IPS-NIHi11 (cell line): ENCODE measurements at regions not wholly inside any gene's neighbourhood (a gene's known extent, or its start where the extent isn't known, plus 50 kb on each side); places are given as distances from the start of the nearest gene placed in this dataset.

Experiments
- DNase-seq: peaks from one replicate; pipeline ENCODE4 v3.0.0; 2012; ENCODE audit warnings: mixed read lengths, low spot score

DNA sequence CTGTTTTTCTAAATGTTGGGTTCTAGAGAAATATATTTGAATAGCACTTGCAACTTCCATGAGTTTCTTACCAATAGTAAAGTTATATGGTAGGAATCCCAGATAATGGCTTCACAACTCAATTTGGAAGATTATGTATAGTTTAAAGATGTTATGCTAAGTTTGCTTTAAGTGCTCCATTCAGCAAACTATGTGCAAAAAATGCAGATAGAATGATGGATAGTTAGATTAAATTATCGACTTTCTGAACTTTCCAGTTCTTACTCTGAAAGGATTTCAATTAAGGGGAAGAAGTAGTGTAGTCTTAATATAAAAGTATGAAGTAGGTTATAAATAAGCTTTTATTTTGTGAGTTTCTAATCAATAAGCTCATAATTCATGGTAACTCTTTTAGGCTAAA lies 60.7 kb upstream of the NFKB1 start:
- DNase-seq, result no peak

DNA sequence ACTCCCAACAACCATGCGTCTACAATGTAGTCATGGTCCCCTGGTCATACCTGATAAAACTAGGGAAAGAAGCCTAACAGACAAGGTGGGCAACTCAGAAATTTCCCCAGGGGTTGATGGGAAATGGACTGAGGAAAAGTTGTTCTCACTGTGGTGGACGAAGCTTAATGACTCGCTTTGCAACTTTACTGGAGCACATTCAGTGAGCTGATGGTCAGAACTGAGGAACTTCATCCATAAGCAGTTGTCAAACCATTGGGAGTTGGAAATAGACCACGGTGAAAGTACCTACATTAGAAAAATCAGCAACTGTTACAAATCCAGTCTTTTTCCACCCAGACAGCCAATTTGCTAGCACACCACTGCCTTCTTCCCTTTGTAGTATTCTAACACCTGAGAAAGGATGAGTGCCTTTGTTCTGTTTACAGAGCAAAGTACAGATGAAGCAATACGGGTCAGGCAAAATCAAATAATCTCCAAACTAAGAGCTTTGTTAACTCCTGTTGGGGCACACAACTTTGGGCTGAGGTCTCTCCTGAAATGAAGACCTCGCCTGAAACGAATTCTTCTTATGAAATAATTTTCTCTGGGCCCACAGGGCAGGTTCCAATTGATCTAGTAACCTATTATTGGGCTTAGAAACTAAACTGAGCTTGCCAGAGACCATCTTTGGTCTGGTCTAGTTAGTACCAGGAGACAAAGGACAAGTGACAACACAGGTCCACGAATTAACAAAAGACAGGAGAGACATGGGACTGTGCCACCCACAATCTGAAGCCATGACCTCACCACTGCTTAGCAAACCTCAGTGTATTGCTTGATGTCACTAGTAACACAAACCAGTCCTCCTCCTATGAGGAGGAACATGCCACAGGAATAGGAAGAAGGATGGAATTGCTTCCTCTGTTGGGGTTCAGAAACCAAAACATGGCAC lies 58.9 kb upstream of the NFKB1 start:
- no peak for DNase-seq

- DNase-seq, result no peak
Measured at GRCh38 chr4:102444752-102445151, 56.4 kb upstream of the NFKB1 start.

GRCh38 chr4:102445213-102445612 lies 55.9 kb upstream of the NFKB1 start:
- DNase-seq, result no peak

DNA sequence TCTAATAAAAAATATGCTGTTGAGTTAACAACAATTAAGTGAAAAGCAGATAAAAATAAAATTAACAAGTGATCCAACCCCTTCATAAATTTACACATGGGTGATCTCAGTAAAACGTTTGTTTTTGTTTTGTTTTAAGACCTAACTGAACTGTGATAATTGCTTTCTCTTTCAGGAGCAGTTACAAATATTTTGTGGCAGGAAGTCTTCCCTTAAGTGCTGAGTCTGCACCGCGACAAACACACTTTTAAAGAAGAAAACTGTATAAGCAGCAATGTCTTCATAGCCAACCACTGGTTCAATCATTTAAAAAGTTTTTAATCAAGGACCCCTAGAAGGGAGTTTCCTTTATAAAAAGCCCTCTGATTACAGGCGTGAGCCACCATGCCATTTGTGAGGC lies 53.7 kb upstream of the NFKB1 start:
- no peak for DNase-seq

DNA sequence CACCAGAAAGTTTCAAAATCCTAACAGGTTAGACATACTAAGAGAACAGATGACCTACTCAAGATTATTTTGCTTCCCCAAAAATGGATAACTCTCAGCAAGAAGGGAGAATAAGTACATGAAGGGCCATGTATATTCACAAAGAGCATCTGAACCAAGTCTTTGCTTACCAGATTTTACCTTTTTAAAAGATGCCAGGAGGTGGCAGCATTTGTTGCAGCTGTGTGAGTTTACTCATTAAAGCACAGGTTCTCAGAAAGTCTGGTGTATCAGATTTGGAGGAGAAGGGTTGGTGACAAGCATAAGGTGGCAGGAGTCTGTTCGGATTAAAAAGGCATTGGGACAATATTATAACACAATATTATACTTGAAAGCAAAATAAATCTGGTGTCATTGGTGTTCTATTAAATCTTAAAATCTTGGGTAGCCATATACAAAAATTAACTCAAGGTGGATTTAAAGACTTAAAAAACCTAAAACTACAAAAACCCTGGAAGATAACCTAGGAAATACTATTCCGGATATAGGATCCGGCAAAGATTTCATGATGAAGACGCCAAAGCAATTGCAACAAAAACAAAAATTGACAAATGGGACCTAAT lies 51.3 kb upstream of the NFKB1 start:
- peak; percentile 58 for DNase-seq

- DNase-seq, result no peak
Measured at GRCh38 chr4:102451266-102451665, 49.9 kb upstream of the NFKB1 start.
